Fibroblast of lung (primary cell): ENCODE measurements at regions not wholly inside any gene's neighbourhood (a gene's known extent, or its start where the extent isn't known, plus 50 kb on each side); places are given as distances from the start of the nearest gene placed in this dataset.

Experiments used
- CTCF ChIP-seq, 2 donors: IDR thresholded peaks in 1 of 2; conservative IDR thresholded peaks in 1 of 2; 1 replicate in 1 of 2; 2 replicates in 1 of 2; pipeline ENCODE4 v1.5.1; 2011 to 2012; ENCODE audit warnings: low read length in 2 of 2, control low read depth in 1 of 2, inconsistent platforms in 1 of 2, low read depth in 1 of 2, mild to moderate bottlenecking in 1 of 2
- EZH2 ChIP-seq: IDR thresholded peaks from 2 replicates; pipeline ENCODE4 v1.5.1; 2012; ENCODE audit warnings: low read length, control low read depth, mild to moderate bottlenecking; ENCODE audit errors: missing control alignments

- TF ChIP-seq CTCF (conservative IDR thresholded peaks at IDR 0.05 in 1 of 2, IDR thresholded peaks at IDR 0.05 in 1 of 2; ENCODE audit: low read depth in 1 of 2, low read length in 2 of 2) (no peak), EZH2 (no peak)
Measured at GRCh38 chr13:107088061-107088460, 520.1 kb upstream of the ARGLU1 start.
